ENCODE measurements at regions not wholly inside any gene's neighbourhood (a gene's known extent, or its start where the extent isn't known, plus 50 kb on each side); places are given as distances from the start of the nearest gene placed in this dataset.

DNA sequence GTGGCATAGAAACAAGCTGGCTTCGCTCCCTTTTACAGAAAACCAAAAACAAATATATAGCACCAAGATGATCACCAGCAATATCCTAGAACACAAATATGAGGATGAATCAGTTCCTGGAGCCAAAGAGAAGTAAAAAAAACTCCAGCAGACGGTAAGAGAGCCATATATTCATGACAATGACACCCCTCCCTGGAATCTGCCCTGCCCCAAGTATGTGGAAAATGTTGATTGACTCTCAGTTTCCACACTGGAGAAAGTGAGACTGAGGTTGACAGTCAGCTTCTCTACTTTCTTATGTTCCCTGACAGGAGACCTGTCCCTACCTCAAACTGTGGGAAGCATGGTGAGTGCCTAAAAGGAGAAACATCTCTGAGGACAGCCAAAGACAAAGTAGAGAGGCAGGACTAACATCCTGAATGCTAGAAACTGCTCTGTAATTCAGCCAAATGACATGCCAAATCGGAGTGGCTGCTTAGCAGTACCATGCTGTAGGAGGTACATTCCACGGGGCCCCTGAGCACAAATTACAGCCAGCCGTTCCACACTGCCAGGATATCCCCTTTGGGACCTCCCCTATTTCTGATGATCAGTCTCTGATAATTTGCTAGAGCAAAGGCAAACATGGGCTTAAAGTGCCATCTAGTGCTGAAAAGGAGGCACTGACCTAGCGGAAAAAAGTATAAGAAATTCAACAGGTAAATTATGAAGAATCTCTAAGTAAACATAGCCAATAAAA lies 424.0 kb upstream of the RGMB start:
- H3K4me3 ChIP-seq (ENCODE audit: low read depth in 1 of 2, low read length in 2 of 2), result no peak overlapping the region
- H3K27me3 ChIP-seq (ENCODE audit: control insufficient read depth in 1 of 2, insufficient read depth in 2 of 2, low read length in 2 of 2), result no peaks in the 10 kb centered on the region
- peaks cover 0 to 8% of the 10 kb centered on the region in 2 donors for H3K9me3 ChIP-seq (ENCODE audit: control insufficient read depth in 1 of 2, low read length in 2 of 2)

DNA sequence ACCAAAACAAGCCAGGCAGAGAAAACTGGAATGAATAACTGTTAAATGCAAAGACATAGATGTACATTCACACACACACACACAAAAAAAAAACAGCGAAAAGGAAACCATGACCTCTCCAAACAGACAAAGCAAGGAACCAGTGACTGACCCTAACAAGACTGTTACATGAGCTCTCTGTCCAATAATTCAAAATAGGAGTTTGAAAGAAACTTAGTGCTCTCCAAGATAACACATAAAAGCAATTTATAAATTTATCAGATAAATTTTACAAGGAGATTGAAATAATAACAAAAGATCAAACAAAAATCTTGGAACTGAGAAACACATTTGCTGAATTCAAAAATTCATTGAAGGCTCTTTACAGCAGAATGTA lies 423.5 kb upstream of the RGMB start:
- H3K9me3 ChIP-seq (ENCODE audit: control insufficient read depth in 1 of 2, low read length in 2 of 2), result peaks cover 0 to 8% of the 10 kb centered on the region in 2 donors
- no peaks in the 10 kb centered on the region for H3K4me1 ChIP-seq (ENCODE audit: control insufficient read depth in 1 of 2, insufficient read depth in 2 of 2, low read length in 2 of 2)
- H3K27ac ChIP-seq (ENCODE audit: low read depth, low read length), result no peak overlapping the region
- no peaks in the 10 kb centered on the region for H3K27me3 ChIP-seq (ENCODE audit: control insufficient read depth in 1 of 2, insufficient read depth in 2 of 2, low read length in 2 of 2)
- H3K36me3 ChIP-seq (ENCODE audit: control insufficient read depth in 1 of 2, insufficient read depth in 2 of 2, low read length in 2 of 2), result no peaks in the 10 kb centered on the region
- no peak overlapping the region for H3K9ac ChIP-seq (ENCODE audit: low read depth in 1 of 2, low read length in 2 of 2)
- H3K4me3 ChIP-seq (ENCODE audit: low read depth in 1 of 2, low read length in 2 of 2), result no peak overlapping the region

More for the DNA sequence above, 424.0 kb upstream of the RGMB start:
- H3K27ac ChIP-seq (ENCODE audit: low read depth, low read length), result no peak overlapping the region
- no peaks in the 10 kb centered on the region for H3K36me3 ChIP-seq (ENCODE audit: control insufficient read depth in 1 of 2, insufficient read depth in 2 of 2, low read length in 2 of 2)
- no peak overlapping the region for H3K9ac ChIP-seq (ENCODE audit: low read depth in 1 of 2, low read length in 2 of 2)
- no peaks in the 10 kb centered on the region for H3K4me1 ChIP-seq (ENCODE audit: control insufficient read depth in 1 of 2, insufficient read depth in 2 of 2, low read length in 2 of 2)

DNA sequence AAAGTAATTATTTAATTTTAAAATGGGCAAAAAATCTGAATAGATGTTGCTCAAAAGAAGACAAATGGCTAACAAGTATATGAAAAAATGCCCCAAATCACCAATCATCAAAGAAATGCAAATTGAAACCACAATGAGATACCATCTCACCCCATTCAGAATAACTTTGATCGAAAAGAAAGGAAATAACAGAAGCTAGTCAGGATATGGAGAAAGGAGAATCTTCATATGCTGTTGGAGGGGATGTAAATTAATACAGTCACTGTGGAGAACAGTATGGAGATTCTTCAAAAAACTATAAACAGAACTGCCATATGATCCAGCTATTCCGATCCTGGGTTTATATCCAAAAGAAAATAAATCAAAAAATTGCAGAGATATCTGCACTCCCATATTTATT lies 418.5 kb upstream of the RGMB start:
- Histone ChIP-seq H3K9ac (ENCODE audit: low read depth in 1 of 2, low read length in 2 of 2) (no peak overlapping the region), H3K27ac (ENCODE audit: low read depth, low read length) (no peak overlapping the region), H3K4me3 (ENCODE audit: low read depth in 1 of 2, low read length in 2 of 2) (no peak overlapping the region), H3K36me3 (ENCODE audit: control insufficient read depth in 1 of 2, insufficient read depth in 2 of 2, low read length in 2 of 2) (no peaks in the 10 kb centered on the region), H3K9me3 (ENCODE audit: control insufficient read depth in 1 of 2, low read length in 2 of 2) (peaks cover 7 to 10% of the 10 kb centered on the region in 2 donors), H3K4me1 (ENCODE audit: control insufficient read depth in 1 of 2, insufficient read depth in 2 of 2, low read length in 2 of 2) (no peaks in the 10 kb centered on the region), H3K27me3 (ENCODE audit: control insufficient read depth in 1 of 2, insufficient read depth in 2 of 2, low read length in 2 of 2) (no peaks in the 10 kb centered on the region)

DNA sequence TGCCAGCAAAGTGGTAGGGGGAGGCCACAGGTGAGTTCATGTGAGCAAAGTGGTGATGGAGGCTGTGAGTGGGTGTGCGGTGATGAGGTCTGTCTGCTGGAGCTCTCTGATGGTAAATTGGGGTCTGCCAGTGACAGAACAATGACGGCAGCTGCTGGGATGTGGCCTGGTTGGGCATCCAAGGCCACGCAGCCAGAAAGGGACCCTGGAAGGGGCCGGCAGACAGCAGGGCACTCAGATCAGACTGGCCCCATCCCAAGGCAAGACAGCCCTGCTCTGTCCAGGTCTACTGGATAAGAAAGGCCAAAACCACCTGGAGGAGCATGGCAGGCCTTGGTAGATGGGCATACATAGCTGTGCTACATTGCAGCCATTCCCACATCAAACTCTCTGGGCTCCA lies 412.9 kb upstream of the RGMB start:
- H3K27ac ChIP-seq (ENCODE audit: low read depth, low read length), result no peak overlapping the region
- H3K36me3 ChIP-seq (ENCODE audit: control insufficient read depth in 1 of 2, insufficient read depth in 2 of 2, low read length in 2 of 2), result no peaks in the 10 kb centered on the region
- no peak overlapping the region for H3K9ac ChIP-seq (ENCODE audit: low read depth in 1 of 2, low read length in 2 of 2)
- peaks cover 3 to 10% of the 10 kb centered on the region in 2 donors for H3K9me3 ChIP-seq (ENCODE audit: control insufficient read depth in 1 of 2, low read length in 2 of 2)
- H3K4me1 ChIP-seq (ENCODE audit: control insufficient read depth in 1 of 2, insufficient read depth in 2 of 2, low read length in 2 of 2), result peaks cover 0 to 6% of the 10 kb centered on the region in 2 donors
- H3K4me3 ChIP-seq (ENCODE audit: low read depth in 1 of 2, low read length in 2 of 2), result no peak overlapping the region
- H3K27me3 ChIP-seq (ENCODE audit: control insufficient read depth in 1 of 2, insufficient read depth in 2 of 2, low read length in 2 of 2), result no peaks in the 10 kb centered on the region

DNA sequence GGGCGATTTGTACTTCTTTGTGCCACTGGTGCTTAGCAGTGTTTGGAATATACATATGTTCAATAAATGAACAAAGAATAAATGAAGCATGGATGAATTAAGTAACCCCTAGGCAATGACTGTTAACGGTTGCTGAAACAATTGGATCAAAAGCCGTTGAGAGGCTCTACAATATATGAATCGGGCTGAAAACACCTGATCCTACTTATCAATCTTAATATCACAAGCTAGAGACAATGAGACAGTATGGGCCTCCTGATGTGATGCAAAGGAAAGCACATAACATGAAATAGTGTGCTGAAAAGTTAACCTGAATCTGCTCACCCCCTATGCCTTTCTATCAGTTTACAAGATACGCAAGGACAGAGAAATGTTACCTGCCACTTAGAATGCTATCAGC lies 410.3 kb upstream of the RGMB start:
- H3K27me3 ChIP-seq (ENCODE audit: control insufficient read depth in 1 of 2, insufficient read depth in 2 of 2, low read length in 2 of 2), result no peaks in the 10 kb centered on the region
- no peaks in the 10 kb centered on the region for H3K36me3 ChIP-seq (ENCODE audit: control insufficient read depth in 1 of 2, insufficient read depth in 2 of 2, low read length in 2 of 2)
- H3K9me3 ChIP-seq (ENCODE audit: control insufficient read depth in 1 of 2, low read length in 2 of 2), result peaks cover 3 to 10% of the 10 kb centered on the region in 2 donors
- H3K4me3 ChIP-seq (ENCODE audit: low read depth in 1 of 2, low read length in 2 of 2), result no peak overlapping the region
- peaks cover 0 to 7% of the 10 kb centered on the region in 2 donors for H3K4me1 ChIP-seq (ENCODE audit: control insufficient read depth in 1 of 2, insufficient read depth in 2 of 2, low read length in 2 of 2)
- H3K27ac ChIP-seq (ENCODE audit: low read depth, low read length), result no peak overlapping the region
- no peak overlapping the region for H3K9ac ChIP-seq (ENCODE audit: low read depth in 1 of 2, low read length in 2 of 2)

DNA sequence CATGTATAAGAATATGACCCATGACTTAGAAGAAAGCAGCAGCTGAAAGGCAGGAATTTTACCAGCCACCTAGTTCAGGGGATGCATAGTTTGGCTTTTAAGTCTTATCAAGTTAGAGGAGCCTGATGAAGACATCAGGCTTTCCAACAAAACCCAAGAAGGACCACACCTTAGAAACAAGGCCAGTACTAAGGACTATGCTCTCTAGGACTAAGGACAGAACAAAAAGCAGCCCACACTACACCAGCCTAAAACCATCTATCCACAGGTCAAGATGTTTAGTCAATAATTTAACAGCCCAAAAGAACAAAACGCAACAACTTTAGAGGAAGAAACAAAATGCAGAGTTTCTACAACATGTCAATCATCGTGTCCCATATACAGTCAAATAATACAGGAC lies 408.9 kb upstream of the RGMB start:
- no peak overlapping the region for H3K4me3 ChIP-seq (ENCODE audit: low read depth in 1 of 2, low read length in 2 of 2)
- H3K27me3 ChIP-seq (ENCODE audit: control insufficient read depth in 1 of 2, insufficient read depth in 2 of 2, low read length in 2 of 2), result no peaks in the 10 kb centered on the region
- peaks cover 0 to 7% of the 10 kb centered on the region in 2 donors for H3K4me1 ChIP-seq (ENCODE audit: control insufficient read depth in 1 of 2, insufficient read depth in 2 of 2, low read length in 2 of 2)
- peaks cover 0 to under 1% of the 10 kb centered on the region in 2 donors for H3K9me3 ChIP-seq (ENCODE audit: control insufficient read depth in 1 of 2, low read length in 2 of 2)
- H3K36me3 ChIP-seq (ENCODE audit: control insufficient read depth in 1 of 2, insufficient read depth in 2 of 2, low read length in 2 of 2), result no peaks in the 10 kb centered on the region
- no peak overlapping the region for H3K9ac ChIP-seq (ENCODE audit: low read depth in 1 of 2, low read length in 2 of 2)
- no peak overlapping the region for H3K27ac ChIP-seq (ENCODE audit: low read depth, low read length)

DNA sequence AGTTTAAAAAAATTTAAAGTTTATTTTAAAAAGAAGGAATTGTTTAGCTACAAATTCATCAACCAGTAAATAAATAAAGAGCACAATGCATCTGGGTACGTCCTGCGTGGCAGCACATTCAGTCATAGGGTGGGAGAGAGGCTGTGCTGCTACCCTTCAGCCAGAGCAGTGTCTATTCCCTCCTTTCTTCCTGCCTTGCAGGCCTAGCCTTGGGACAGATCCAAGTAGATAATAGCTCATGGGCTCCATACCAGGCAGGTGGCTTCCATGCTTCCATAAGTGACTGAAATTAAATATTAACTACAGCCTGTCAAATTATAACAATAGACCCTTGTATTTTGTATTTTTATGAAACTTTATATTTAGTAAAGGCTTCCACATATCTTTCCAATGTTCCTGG lies 408.3 kb upstream of the RGMB start:
- H3K4me3 ChIP-seq (ENCODE audit: low read depth in 1 of 2, low read length in 2 of 2), result no peak overlapping the region
- peaks cover 0 to 7% of the 10 kb centered on the region in 2 donors for H3K4me1 ChIP-seq (ENCODE audit: control insufficient read depth in 1 of 2, insufficient read depth in 2 of 2, low read length in 2 of 2)
- no peak overlapping the region for H3K27ac ChIP-seq (ENCODE audit: low read depth, low read length)
- no peaks in the 10 kb centered on the region for H3K36me3 ChIP-seq (ENCODE audit: control insufficient read depth in 1 of 2, insufficient read depth in 2 of 2, low read length in 2 of 2)
- no peak overlapping the region for H3K9ac ChIP-seq (ENCODE audit: low read depth in 1 of 2, low read length in 2 of 2)
- H3K27me3 ChIP-seq (ENCODE audit: control insufficient read depth in 1 of 2, insufficient read depth in 2 of 2, low read length in 2 of 2), result no peaks in the 10 kb centered on the region
- H3K9me3 ChIP-seq (ENCODE audit: control insufficient read depth in 1 of 2, low read length in 2 of 2), result no peaks in the 10 kb centered on the region

DNA sequence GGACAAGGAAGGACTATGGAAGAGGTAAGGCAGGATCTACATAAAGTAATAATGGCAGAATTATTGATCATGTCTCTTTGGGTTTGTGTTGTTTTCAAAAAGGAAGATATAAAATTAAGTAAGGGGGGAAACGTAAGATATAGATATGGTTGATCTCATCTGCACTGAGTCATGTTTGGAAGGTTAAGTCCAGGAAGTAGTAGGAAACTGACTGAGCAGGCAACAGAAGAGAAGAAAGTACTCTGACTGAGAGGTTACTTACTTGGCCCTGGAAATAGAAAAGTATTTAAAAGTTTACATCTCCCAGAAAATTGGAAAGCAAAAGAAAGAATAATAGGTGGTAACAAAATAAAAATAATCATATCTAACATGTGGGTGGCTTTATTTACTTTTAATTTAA lies 405.3 kb upstream of the RGMB start:
- Histone ChIP-seq H3K9ac (ENCODE audit: low read depth in 1 of 2, low read length in 2 of 2) (no peak overlapping the region), H3K27ac (ENCODE audit: low read depth, low read length) (no peak overlapping the region), H3K4me1 (ENCODE audit: control insufficient read depth in 1 of 2, insufficient read depth in 2 of 2, low read length in 2 of 2) (peaks cover 0 to 7% of the 10 kb centered on the region in 2 donors), H3K36me3 (ENCODE audit: control insufficient read depth in 1 of 2, insufficient read depth in 2 of 2, low read length in 2 of 2) (no peaks in the 10 kb centered on the region), H3K27me3 (ENCODE audit: control insufficient read depth in 1 of 2, insufficient read depth in 2 of 2, low read length in 2 of 2) (no peaks in the 10 kb centered on the region), H3K9me3 (ENCODE audit: control insufficient read depth in 1 of 2, low read length in 2 of 2) (no peaks in the 10 kb centered on the region), H3K4me3 (ENCODE audit: low read depth in 1 of 2, low read length in 2 of 2) (no peak overlapping the region)

DNA sequence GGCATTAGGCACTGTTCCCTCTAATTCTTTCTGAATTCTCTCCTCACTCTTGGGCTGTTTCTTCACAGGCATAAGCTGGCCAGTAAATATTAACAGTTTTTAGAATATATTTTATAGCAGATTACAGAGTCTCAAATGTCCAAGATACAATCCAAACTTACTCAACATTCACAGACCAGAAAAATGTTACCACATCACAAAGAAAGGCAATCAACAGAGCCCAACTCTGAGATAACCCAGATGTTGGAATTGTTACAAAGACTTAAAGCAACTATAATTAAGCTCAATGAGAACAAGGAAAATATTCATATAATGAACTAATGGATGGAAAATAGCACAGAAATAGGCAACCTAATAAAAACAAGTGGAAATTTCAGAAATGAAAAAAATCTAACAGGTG lies 401.1 kb upstream of the RGMB start:
- Histone ChIP-seq H3K27ac (ENCODE audit: low read depth, low read length) (no peak overlapping the region), H3K27me3 (ENCODE audit: control insufficient read depth in 1 of 2, insufficient read depth in 2 of 2, low read length in 2 of 2) (no peaks in the 10 kb centered on the region), H3K9ac (ENCODE audit: low read depth in 1 of 2, low read length in 2 of 2) (no peak overlapping the region), H3K9me3 (ENCODE audit: control insufficient read depth in 1 of 2, low read length in 2 of 2) (no peaks in the 10 kb centered on the region), H3K4me1 (ENCODE audit: control insufficient read depth in 1 of 2, insufficient read depth in 2 of 2, low read length in 2 of 2) (no peaks in the 10 kb centered on the region), H3K36me3 (ENCODE audit: control insufficient read depth in 1 of 2, insufficient read depth in 2 of 2, low read length in 2 of 2) (no peaks in the 10 kb centered on the region), H3K4me3 (ENCODE audit: low read depth in 1 of 2, low read length in 2 of 2) (no peak overlapping the region)

DNA sequence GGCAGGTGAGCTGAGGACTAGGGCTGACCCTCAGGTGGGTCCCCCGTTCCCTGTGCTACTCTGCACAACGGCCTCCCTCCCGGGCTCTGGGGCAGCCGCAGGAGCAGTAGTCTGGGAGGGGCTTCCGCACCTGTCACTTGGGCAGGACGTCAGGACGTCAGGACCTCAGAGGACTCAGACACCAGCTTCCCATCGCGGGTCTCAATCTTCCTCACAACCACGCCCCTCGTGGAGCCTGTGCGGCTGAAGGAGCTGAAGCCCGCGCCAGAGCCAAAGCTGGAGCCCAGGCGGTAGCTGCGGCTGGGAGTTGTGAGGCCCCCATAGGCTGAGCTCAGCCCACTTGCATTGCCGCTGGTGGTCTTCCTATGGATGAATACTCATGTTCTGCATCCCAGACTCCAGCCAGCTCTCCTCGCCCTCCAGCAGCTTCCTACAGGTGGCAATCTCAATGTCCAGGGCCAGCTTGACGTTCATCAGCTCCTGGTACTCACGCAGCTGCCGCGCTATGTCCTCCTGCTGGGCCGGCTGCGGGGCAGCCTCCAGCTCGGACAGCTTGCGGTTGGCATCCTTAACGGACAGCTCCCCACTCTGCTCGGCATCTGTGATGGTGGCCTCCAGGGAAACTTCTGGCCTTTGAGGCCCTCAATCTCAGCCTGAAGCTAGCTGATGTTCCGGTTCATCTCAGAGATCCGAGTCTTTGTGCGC lies 381.4 kb upstream of the RGMB start:
- Histone ChIP-seq H3K9ac (ENCODE audit: low read depth in 1 of 2, low read length in 2 of 2) (no peak overlapping the region), H3K36me3 (ENCODE audit: control insufficient read depth in 1 of 2, insufficient read depth in 2 of 2, low read length in 2 of 2) (no peaks in the 10 kb centered on the region), H3K9me3 (ENCODE audit: control insufficient read depth in 1 of 2, low read length in 2 of 2) (no peaks in the 10 kb centered on the region), H3K27me3 (ENCODE audit: control insufficient read depth in 1 of 2, insufficient read depth in 2 of 2, low read length in 2 of 2) (no peaks in the 10 kb centered on the region), H3K27ac (ENCODE audit: low read depth, low read length) (no peak overlapping the region), H3K4me1 (ENCODE audit: control insufficient read depth in 1 of 2, insufficient read depth in 2 of 2, low read length in 2 of 2) (peaks cover 0 to 6% of the 10 kb centered on the region in 2 donors), H3K4me3 (ENCODE audit: low read depth in 1 of 2, low read length in 2 of 2) (no peak overlapping the region)

Measured in duodenal mucosa (tissue), 2 donors.